Activated T-cell treated with anti-CD3 and anti-CD28 coated beads, Interleukin-2, amount 50 U/mL, for 24 hours (primary cell): ENCODE measurements at regions not wholly inside any gene's neighbourhood (a gene's known extent, or its start where the extent isn't known, plus 50 kb on each side); places are given as distances from the start of the nearest gene placed in this dataset.

Experiments used
- DNase-seq: peaks from one replicate; pipeline ENCODE4 v3.0.0-alpha.2; 2020
- H3K27ac Mint-ChIP-seq: 2 replicates; pipeline ENCODE4 v1.8.0; 2020; ENCODE audit warnings: mild to moderate bottlenecking, mixed read lengths
- H3K27me3 Mint-ChIP-seq: 2 replicates; pipeline ENCODE4 v1.8.0; 2020; ENCODE audit warnings: mixed read lengths
- H3K36me3 Mint-ChIP-seq: 2 replicates; pipeline ENCODE4 v1.8.0; 2020; ENCODE audit warnings: low read depth, mixed read lengths
- H3K4me1 Mint-ChIP-seq: 2 replicates; pipeline ENCODE4 v1.8.0; 2020; ENCODE audit warnings: low read depth, mixed read lengths
- H3K4me3 Mint-ChIP-seq: 2 replicates; pipeline ENCODE4 v1.8.0; 2020; ENCODE audit warnings: mild to moderate bottlenecking, moderate library complexity, mixed read lengths
- H3K9me3 Mint-ChIP-seq: 2 replicates; pipeline ENCODE4 v1.8.0; 2020; ENCODE audit warnings: mixed read lengths

DNA sequence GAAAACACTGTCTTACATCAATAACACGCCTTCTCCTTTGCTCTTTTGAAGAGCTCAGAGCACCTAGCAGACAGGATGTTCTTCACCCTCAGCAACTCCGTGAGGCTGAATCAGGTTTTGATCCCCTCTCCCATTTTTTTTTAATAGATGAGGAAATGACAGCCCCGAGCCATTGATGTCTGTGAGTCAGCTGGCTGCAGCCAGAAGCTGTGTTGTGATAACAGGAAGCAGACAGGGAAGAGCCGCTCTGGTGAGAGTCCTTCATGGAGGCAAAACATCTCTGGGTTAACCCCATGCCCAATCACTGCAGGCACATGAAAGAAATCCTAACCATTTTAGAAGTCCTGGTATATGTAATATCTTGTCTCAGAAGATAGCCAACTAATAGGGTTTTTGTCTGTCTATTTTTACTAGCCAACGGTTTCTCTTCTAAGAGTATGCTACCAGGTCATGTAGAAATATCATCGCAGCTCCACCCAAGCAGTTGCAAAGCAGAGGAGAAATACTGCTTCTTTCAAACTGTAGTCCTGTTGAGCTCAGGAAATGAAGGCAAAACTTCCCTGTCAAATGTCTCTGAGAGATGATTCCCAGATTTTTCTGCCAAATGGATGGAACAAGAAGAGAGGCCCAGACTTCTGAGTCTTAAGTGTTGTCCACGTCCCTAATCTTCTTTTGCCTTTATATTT lies 568.9 kb downstream of the CCDC171 start:
- no peak overlapping the region for H3K27ac Mint-ChIP-seq
- H3K4me3 Mint-ChIP-seq: no peak overlapping the region
- peaks cover 9% of the 10 kb centered on the region for H3K4me1 Mint-ChIP-seq
- no peaks in the 10 kb centered on the region for H3K9me3 Mint-ChIP-seq
- no peak for DNase-seq
- H3K36me3 Mint-ChIP-seq: no peaks in the 10 kb centered on the region
- no peaks in the 10 kb centered on the region for H3K27me3 Mint-ChIP-seq

DNA sequence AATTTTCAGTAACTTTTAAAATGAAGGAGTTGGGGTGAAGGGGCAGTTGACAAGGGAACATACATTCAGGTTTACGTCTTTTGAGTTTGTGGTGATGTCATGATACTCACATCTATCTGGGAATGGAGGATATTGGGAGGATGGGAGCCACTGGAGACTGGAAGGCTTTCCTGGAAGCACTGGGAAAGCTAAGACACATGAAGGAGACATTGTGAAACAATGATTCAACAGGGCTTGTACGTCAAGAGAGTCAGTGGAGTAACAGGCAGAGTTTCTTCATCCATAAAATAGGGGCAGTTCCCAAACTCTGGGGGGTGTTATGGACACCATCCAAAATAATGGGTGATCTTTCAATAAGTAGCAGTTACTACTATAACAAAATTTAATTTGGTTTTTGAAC lies 572.8 kb downstream of the CCDC171 start:
- H3K9me3 Mint-ChIP-seq: no peaks in the 10 kb centered on the region
- no peak overlapping the region for H3K4me3 Mint-ChIP-seq
- no peaks in the 10 kb centered on the region for H3K36me3 Mint-ChIP-seq
- no peak overlapping the region for H3K27ac Mint-ChIP-seq
- H3K27me3 Mint-ChIP-seq: no peaks in the 10 kb centered on the region
- peaks cover 9% of the 10 kb centered on the region for H3K4me1 Mint-ChIP-seq
- DNase-seq: no peak

DNA sequence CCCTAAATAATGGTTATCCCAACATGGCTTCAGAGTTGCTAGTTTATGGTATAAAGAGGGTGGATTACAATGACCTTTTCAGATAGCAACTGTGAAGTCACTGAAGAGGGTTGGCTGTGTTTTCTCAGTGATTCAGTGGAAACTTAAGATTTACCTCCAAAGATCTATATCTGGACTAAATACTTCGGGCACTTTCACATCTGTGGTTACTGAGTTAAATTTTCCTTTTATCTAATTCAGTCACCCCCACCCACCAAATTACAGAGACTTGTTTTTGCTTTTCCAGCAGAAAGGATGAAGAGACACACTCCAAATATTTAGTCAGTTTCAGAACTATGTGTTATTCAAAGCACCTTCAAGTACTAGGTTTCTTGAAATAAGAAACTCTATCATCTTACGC lies 573.2 kb downstream of the CCDC171 start:
- no peaks in the 10 kb centered on the region for H3K27me3 Mint-ChIP-seq
- peaks cover 9% of the 10 kb centered on the region for H3K4me1 Mint-ChIP-seq
- no peak overlapping the region for H3K4me3 Mint-ChIP-seq
- H3K27ac Mint-ChIP-seq: no peak overlapping the region
- no peaks in the 10 kb centered on the region for H3K36me3 Mint-ChIP-seq
- no peak for DNase-seq
- no peaks in the 10 kb centered on the region for H3K9me3 Mint-ChIP-seq

DNA sequence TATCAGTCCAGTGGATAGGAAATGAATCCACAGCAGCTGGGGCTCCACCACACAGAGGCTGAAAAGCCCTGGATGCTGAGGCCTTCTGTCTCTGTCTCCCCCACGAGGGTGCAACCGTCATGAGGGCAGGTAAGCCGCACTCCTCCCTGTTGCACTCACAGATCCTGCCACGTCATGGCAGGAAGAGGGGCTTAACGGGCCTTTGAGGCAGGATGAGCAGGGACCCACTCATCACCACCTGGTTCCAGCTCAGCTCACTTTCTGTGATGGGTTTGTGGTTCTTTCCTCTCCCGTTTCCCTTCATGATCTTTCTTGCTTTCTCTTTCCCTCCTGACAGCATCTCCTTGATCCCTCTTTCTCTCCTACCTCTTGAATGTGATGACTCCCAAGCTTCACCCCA lies 575.2 kb downstream of the CCDC171 start:
- Mint-ChIP-seq H3K4me1 (peaks cover 9% of the 10 kb centered on the region), H3K4me3 (no peak overlapping the region), H3K36me3 (no peaks in the 10 kb centered on the region), H3K27ac (no peak overlapping the region), H3K27me3 (no peaks in the 10 kb centered on the region), H3K9me3 (no peaks in the 10 kb centered on the region)
- no peak for DNase-seq

DNA sequence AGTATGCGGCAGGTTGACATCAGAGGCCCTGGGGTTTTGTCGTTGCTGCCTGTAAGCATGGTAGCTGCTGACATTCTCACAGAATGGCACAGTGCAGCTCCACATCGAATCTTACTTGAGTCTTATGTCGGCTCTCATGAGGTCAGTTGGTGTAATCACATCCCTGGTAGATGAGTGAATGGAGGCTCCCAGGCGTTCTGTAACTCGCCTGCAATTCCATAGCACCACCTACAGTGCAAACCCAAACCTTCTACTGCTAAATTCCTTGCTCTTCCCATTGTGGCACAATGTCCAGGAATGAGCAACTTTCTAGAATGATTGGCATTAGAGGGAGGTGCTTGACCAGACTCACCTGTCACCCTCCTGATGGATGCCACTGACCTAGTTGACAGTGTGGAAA lies 578.4 kb downstream of the CCDC171 start:
- DNase-seq: no peak
- Mint-ChIP-seq H3K27ac (no peak overlapping the region), H3K4me3 (no peak overlapping the region), H3K4me1 (peaks cover 4% of the 10 kb centered on the region), H3K9me3 (no peaks in the 10 kb centered on the region), H3K27me3 (no peaks in the 10 kb centered on the region), H3K36me3 (no peaks in the 10 kb centered on the region)

DNA sequence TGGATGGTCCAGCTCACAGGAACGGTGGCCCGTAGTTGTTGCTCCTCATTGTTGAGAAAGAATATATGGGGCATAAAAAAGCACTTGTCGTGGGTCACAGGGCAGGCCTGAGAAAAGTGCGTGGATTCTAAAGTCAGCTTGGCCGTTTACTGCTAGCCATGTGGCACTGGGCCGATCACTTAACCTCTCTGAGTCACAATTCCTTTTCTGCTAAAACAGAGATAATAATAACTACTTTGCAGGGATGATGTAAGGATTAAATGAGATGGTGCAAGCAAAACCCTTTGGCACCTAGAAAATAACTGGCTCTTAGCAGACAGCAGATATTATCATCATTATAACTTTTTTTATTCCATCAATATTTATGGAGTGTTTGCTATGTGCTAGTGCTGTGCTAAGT lies 579.7 kb downstream of the CCDC171 start:
- DNase-seq: no peak
- Mint-ChIP-seq H3K9me3 (no peaks in the 10 kb centered on the region), H3K4me1 (peaks cover 2% of the 10 kb centered on the region), H3K36me3 (no peaks in the 10 kb centered on the region), H3K4me3 (no peak overlapping the region), H3K27ac (no peak overlapping the region), H3K27me3 (no peaks in the 10 kb centered on the region)

DNA sequence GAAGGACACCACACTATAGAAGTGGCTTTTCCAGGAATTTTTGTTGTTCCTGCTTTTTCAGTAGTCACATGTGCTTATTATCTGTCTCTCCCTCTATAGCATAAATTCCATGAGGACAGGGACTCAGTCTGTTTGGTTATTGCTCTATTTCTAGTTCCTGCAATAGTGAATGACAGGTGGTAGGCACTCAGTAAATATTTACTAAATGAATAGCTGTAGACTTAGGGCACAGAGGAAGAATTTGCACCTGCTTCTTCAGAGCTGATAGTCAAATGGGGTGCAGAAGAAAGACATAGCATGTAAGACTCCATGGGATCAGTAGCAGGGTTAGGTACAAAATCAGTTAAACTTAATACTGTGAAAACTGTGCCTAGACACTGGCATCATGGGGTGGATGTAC lies 580.2 kb downstream of the CCDC171 start:
- Mint-ChIP-seq H3K4me3 (no peak overlapping the region), H3K36me3 (no peaks in the 10 kb centered on the region), H3K27me3 (no peaks in the 10 kb centered on the region)

DNA sequence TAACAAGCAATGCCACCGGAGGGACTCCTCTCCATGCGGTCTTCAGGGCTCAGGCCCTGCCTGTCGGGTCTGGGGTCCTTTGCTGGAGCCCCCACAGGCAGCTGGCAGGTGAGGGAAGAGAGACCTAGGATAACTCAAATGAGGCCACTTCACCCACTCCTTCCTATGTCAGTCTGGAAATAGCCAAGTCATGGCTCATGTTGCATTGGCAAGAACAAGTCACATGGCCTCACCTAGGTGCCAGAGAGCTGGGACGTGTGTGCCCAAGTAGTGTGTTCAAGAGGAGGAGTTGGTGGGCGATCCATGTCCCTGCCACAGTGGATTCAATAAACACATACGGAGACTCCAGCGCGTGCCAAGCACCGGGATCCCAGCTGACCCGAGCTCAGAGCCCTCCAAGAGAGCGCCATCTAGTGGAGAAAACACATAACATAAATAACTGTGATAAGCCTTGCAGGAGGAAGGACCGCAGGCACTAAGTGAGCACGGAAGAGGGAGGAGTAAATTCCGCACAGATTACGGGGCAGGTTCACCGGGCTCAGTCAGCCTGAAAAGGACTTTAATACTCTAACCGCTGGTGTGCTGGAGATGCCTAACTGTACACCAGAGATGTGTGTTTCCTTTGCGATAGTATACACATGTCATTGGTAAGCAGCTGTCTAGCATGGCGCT lies 580.8 kb downstream of the CCDC171 start:
- DNase-seq: no peak
- Mint-ChIP-seq H3K9me3 (no peaks in the 10 kb centered on the region), H3K4me1 (peaks cover 2% of the 10 kb centered on the region), H3K27ac (no peak overlapping the region), H3K36me3 (no peaks in the 10 kb centered on the region), H3K27me3 (no peaks in the 10 kb centered on the region), H3K4me3 (no peak overlapping the region)

More for the DNA sequence above, 580.2 kb downstream of the CCDC171 start:
- H3K4me1 Mint-ChIP-seq: peaks cover 2% of the 10 kb centered on the region
- H3K27ac Mint-ChIP-seq: no peak overlapping the region
- H3K9me3 Mint-ChIP-seq: no peaks in the 10 kb centered on the region
- DNase-seq: no peak

DNA sequence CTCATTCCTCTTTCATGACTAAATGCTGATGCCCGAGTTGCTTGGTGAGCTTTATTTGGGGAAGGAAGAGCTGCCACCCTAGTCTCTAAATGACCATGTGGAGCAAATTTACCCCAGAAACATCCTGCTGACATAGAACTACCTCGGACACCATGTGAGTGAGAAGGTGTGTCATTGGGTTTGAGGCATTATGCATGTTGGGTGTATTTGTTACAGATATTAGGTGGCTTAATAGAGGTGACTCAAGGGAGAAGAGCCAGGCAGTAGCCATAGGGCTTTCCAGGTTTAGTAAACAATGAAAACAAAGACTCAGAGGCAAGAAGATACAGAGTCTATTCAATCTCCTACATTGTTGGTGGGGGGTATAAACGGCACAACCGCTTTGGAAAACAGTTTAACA lies 581.5 kb downstream of the CCDC171 start:
- H3K27me3 Mint-ChIP-seq: no peaks in the 10 kb centered on the region
- H3K36me3 Mint-ChIP-seq: no peaks in the 10 kb centered on the region
- no peak for DNase-seq
- H3K9me3 Mint-ChIP-seq: no peaks in the 10 kb centered on the region
- peaks cover 2% of the 10 kb centered on the region for H3K4me1 Mint-ChIP-seq
- H3K4me3 Mint-ChIP-seq: no peak overlapping the region
- H3K27ac Mint-ChIP-seq: no peak overlapping the region

DNA sequence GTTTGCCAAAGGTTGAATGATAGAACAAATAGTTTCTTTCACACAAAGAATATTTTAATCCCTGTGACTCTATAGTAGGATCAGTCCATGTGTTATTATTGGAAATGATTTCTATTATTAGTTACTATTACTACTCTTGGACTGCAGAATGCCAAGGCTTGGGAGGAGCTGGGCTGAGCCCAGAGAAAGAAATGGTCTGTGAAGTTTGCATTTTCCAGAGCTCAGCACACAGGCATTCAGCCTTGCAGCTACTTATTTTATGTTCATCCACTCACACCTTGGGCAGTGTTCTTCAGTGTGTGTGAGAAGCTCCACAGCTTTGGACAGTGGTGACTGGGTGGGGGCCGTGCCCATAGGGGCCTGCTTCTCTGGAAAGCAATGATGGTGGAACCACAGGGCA lies 583.1 kb downstream of the CCDC171 start:
- DNase-seq: no peak
- no peaks in the 10 kb centered on the region for H3K9me3 Mint-ChIP-seq
- no peaks in the 10 kb centered on the region for H3K36me3 Mint-ChIP-seq
- H3K4me1 Mint-ChIP-seq: peaks cover 2% of the 10 kb centered on the region
- no peaks in the 10 kb centered on the region for H3K27me3 Mint-ChIP-seq
- no peak overlapping the region for H3K4me3 Mint-ChIP-seq
- no peak overlapping the region for H3K27ac Mint-ChIP-seq

DNA sequence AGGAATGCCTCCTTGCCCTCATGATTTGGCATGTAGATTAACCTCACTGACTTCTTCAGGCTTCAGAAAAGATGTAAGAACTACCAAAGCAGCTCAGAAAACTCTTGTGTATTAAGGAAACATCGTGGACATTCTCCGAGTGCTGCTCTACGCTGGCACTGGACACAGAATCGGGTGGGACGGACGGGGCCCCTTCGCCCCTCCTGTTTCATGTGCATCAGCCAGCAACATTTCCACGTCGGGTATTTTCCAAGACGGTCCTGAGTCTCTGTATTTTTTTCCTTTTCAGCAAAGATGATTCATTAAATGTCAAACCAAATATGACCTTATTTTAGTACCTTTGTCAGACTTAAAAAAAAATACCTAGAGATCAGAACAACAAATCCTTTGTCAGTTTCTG lies 583.6 kb downstream of the CCDC171 start:
- Mint-ChIP-seq H3K4me1 (peaks cover 2% of the 10 kb centered on the region), H3K27me3 (no peaks in the 10 kb centered on the region), H3K36me3 (no peaks in the 10 kb centered on the region), H3K27ac (no peak overlapping the region), H3K9me3 (no peaks in the 10 kb centered on the region), H3K4me3 (no peak overlapping the region)
- no peak for DNase-seq

DNA sequence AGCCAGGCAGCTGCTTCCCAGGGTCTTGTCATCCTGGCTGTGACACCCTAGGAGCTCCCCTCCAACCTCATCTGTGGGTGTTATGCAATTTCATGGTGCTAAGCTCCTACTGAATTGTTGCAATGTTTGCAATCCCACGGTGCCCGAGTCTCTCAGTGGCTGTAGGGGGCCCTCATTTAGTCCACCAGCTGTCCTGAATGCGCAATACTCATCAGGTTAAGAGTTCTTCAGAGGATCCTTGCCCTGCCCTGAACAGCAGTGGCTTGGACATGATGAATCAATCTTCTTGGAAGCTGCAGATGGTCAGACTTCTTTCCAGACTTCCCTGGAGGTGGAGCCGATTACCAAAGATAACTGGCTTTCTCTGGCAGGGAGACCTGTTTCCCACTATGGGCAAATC lies 584.1 kb downstream of the CCDC171 start:
- Mint-ChIP-seq H3K4me3 (no peak overlapping the region), H3K4me1 (peaks cover 2% of the 10 kb centered on the region), H3K27ac (no peak overlapping the region), H3K9me3 (no peaks in the 10 kb centered on the region), H3K36me3 (no peaks in the 10 kb centered on the region), H3K27me3 (no peaks in the 10 kb centered on the region)
- DNase-seq: no peak

DNA sequence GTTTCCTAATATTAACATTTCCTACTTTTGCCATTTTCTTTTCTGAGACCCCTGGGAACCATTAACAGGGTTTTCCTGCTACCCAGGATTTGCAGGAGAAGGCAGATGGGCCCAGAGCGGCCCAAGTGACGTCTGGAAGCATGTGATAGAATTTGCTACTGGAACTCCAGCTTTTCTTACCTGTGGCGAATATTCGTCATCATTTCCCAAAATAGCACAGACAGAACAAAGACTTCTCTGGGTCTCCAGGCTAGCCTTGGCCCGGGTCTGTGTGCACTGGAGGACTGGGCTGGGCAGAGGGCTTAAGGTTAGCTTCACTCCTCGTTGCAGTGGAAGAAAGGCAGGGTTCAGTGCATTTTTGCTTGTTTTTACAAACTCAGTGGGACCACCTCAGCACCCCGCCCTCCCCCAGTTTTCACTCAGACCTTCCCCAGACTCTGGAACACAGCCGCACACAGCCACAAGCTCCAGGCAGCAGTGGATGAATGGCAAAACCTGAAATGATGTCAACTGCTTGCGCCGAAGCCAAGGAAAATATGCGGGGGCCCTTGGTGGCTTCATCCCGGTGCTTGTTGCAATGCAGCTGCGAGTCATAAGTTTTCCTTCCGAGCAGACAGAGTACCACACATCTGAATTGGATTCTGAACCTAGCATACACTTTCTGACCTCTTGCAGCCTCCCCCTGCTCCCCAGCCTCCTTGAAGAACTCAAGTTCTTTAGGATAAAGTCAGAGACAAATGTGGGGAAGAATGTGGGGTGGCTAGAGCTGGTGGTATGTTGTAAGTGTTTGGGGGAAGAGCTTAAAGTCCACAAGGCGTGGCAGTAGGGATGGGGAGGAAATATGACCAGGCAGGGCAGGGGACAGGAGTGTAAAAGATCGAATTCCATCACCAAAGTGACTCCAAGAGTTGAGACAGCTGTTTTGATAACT lies 586.0 kb downstream of the CCDC171 start:
- H3K4me1 Mint-ChIP-seq: peaks cover under 1% of the 10 kb centered on the region
- no peaks in the 10 kb centered on the region for H3K27me3 Mint-ChIP-seq
- H3K4me3 Mint-ChIP-seq: no peak overlapping the region
- H3K36me3 Mint-ChIP-seq: no peaks in the 10 kb centered on the region
- H3K27ac Mint-ChIP-seq: no peak overlapping the region
- no peak for DNase-seq
- H3K9me3 Mint-ChIP-seq: peaks cover 3% of the 10 kb centered on the region

DNA sequence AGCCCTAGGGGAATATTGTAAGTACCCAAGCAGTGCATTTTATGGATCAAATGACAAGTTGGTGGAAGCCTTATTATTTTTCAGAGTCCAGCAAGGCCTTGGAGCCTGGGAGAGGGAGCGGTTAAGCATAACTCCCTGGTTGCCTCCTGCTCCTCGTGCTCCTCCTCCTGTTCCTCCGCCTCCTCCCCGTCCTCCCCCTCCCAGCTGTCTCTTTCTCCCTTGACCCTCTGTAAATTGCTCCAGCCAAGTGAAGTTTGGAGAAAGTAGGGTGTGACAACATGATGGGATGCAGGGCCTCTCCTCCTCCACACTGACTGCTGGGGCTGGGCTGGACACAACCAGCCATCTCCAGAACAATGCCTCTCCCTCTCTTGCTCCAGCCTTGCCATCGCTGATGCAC lies 586.9 kb downstream of the CCDC171 start:
- no peak for DNase-seq
- no peaks in the 10 kb centered on the region for H3K36me3 Mint-ChIP-seq
- H3K4me1 Mint-ChIP-seq: no peaks in the 10 kb centered on the region
- no peak overlapping the region for H3K27ac Mint-ChIP-seq
- peaks cover 3% of the 10 kb centered on the region for H3K9me3 Mint-ChIP-seq
- no peak overlapping the region for H3K4me3 Mint-ChIP-seq
- no peaks in the 10 kb centered on the region for H3K27me3 Mint-ChIP-seq

DNA sequence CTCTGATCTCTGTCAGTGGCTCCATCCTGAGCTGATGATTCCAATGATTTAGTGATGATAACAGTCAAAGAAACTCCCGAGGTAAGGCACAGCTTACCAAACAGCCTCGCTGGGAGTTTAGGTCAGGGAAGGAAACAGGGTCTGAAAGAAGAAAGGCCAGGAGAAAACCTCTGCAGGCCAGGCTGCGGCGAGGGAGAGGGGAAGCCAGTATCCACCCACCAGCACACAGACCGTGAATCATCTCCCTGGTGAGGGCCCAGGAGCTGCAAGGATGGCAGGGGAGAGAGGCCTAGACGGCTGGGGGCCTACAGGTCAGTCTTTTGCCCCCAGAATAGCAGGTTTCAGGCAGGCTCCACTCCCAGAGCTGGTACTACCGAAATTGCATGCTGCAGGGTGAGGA lies 590.5 kb downstream of the CCDC171 start:
- Mint-ChIP-seq H3K9me3 (peaks cover 3% of the 10 kb centered on the region), H3K27ac (no peak overlapping the region), H3K27me3 (no peaks in the 10 kb centered on the region)

More for the DNA sequence above, 590.5 kb downstream of the CCDC171 start:
- Mint-ChIP-seq H3K36me3 (no peaks in the 10 kb centered on the region), H3K4me1 (no peaks in the 10 kb centered on the region), H3K4me3 (no peak overlapping the region)
- DNase-seq: no peak
